ENCODE measurements at regions not wholly inside any gene's neighbourhood (a gene's known extent, or its start where the extent isn't known, plus 50 kb on each side); places are given as distances from the start of the nearest gene placed in this dataset.
"Not testable (repeated sequence)": the region's sequence is repeated elsewhere in the genome, so short reads cannot be mapped to it uniquely, and the experiment has no call there.

GRCh38 chr3:159655202-159655601, 333.4 kb upstream of the IL12A start:
- DNase-seq (ENCODE audit: low spot score), result no peak

DNA sequence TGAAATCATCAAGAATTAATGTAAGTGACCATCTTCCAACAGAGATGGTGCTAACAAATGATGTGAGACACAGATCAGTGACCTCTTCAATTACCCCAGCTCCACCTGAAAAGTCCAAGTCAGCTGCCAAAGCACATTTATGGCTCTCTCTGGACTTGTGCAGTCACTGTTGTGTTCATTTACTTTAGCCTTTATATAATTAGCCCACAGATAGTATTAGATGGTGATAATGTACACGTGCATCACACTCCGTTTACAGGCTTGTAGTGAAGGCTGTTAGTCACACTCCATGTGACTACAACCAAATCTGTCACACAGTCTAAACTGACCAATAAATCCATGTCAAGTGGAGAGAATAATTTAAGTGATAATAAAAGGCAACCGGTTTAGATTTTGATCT, 331.5 kb upstream of the IL12A start:
- no peak for DNase-seq (ENCODE audit: low spot score)

GRCh38 chr3:159657629-159658028, 331.0 kb upstream of the IL12A start:
- DNase-seq (ENCODE audit: low spot score), result no peak

DNA sequence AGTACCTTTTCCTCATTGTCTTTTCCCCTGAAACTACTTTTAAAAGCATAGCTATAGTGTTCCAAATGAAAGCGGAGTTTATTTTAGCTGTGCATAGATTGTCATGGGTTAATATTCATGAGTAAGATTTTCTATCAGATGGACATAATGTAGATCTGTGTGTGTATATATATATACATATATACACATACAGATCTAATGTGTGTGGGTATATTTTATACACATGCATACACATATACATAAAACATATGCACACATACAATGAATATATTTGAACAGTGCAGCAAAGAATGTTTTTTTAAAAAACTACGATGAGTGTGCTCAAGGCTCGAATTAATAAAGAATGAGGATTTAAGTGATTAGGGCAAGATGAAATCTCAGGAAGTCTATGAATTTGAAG, 328.3 kb upstream of the IL12A start:
- no peak for DNase-seq (ENCODE audit: low spot score)

DNA sequence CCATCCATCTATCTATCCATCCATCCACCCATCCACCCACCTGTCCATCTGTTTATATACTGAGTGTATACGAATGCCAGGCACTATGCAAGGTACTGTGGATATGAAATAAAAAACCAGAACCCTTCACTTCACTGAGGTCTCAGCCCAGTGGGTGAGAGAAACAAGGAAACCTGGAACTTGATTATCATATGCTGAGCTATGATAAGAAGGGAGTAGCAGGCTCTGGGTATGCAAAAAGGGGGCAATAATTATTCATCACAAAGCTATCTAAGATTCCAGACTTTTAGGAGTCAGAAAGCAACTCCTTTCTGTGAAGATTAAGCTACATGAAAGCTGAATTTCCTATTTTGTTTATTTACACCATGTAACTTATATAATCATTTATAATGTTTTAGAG, 327.7 kb upstream of the IL12A start:
- DNase-seq (ENCODE audit: low spot score), result no peak

DNA sequence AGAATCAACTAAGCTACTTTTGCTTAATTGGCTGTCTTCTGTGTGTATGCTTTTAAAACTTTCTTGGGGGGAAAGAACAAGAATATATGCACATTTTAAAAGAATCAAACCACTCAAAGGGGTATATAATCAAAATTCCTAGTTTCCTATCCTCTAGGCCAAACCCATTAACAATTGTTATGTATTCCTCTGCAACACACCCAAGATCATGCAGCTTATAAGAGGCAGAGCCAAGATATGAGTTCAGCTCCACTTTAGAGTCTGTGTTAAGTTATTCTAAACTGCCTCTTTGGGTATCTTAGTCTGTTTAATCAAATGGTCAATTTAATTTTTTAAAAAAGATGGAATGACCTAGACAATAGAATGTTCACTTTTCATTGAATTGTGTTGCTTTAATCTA, 326.1 kb upstream of the IL12A start:
- DNase-seq (ENCODE audit: low spot score), result no peak

GRCh38 chr3:159664006-159664405, 324.6 kb upstream of the IL12A start:
- DNase-seq (ENCODE audit: low spot score), result no peak

DNA sequence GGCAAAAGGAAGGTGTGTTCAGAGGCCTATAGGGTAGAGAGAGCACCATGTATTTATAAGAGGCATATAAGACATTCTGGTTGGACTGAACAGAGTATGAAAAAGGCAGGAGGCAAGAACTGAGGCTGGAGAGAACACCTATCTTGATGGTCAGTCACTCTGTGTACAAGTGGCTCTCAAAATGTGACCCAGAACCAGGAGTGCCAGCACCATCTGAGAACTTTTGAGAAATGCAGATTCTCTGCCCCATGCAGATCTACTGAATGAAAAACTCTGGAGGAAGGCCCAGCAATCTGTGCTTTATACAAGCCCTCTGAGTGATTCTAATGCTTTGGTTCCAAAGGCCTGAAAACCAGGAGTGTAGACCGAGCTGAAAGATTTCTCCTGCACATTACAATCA, 324.0 kb upstream of the IL12A start:
- no peak for DNase-seq (ENCODE audit: low spot score)

DNA sequence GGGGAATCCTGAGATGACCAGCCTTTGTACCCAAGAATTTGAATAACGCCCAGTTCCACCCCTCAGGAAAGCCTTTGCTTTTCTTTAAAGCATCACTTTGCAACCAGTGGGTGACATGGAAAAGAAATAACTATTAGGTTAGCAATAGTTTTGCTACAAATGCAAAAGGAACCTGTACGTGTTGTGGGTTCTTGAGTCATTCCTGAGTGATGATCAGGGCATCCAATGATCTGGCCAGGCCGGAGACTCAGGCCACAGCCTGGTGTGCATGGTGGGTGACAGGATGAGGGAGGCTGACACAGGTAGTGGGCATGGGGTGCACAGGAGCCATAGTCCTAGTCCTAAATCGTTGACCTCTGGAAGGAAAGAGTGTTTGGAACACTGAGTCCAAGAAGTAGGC, 321.4 kb upstream of the IL12A start:
- DNase-seq (ENCODE audit: low spot score), result no peak

- no peak for DNase-seq (ENCODE audit: low spot score)
Observed at GRCh38 chr3:159668461-159668860, 320.2 kb upstream of the IL12A start.

DNA sequence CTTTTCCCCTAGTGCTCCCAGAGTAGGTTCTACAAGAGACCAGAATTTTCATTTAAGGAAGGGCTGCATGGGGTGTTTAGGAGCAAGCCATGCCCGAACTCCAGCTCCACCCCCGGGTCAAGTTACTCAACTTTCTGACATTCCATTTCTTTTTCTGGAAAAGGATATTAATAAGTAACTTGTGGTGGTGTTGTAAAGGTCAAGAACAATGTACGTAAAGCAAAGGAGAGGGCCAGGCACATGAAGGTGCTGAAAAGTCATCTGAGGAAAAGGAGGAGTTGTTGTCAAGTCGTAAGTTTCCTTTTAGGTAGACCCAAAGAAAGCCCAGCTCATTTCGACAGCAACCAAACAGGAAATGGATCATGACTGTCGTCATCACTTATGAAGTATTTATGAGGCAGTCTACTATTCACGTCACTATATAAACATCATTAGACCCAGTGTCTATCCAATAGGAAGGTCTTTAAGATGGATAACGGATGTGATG, 319.6 kb upstream of the IL12A start:
- no peak for DNase-seq (ENCODE audit: low spot score)

DNA sequence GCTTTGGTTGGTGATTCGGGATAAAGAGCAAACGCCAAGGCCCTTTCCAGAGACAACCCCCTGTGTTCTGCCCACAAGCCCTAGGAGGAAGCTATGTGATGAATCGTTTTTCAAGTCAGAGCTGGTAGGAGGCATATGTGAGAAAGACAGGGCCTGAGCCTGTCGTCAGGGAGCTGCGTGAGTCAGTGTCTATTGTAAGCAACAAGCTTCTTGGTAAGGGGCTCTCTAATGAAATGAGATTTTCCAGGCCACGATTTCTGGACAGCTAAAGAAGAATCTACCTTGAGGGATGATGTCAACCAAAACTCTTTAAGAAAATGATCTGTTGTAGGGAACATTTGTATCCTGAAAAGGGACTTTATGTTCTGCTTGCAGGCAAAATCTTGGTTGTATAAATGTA, 318.9 kb upstream of the IL12A start:
- no peak for DNase-seq (ENCODE audit: low spot score)

- no peak for DNase-seq (ENCODE audit: low spot score)
Observed at GRCh38 chr3:159672728-159673688, 315.6 kb upstream of the IL12A start.

GRCh38 chr3:159674583-159674982, 314.1 kb upstream of the IL12A start:
- no peak for DNase-seq (ENCODE audit: low spot score)

GRCh38 chr3:159675285-159675684, 313.4 kb upstream of the IL12A start:
- no peak for DNase-seq (ENCODE audit: low spot score)

GRCh38 chr3:159679900-159680299, 308.7 kb upstream of the IL12A start:
- DNase-seq (ENCODE audit: low spot score), result no peak

DNA sequence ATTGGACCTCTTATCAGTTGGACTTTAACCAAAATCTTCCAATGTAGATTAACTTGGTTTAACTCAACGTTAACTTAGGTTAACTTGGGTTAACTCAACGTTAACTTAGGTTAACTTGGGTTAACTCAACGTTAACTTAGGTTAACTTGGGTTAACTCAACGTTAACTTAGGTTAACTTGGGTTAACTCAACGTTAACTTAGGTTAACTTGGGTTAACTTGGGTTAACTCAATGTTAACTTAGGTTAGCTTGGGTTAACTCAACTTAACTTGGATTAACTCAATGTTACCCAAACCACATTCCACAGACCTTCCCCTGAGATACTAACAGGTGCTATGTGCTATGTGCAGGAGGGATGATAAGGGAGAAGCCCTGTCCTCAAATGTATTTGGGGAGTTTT, 306.9 kb upstream of the IL12A start:
- not testable (repeated sequence) for DNase-seq (ENCODE audit: low spot score)

DNA sequence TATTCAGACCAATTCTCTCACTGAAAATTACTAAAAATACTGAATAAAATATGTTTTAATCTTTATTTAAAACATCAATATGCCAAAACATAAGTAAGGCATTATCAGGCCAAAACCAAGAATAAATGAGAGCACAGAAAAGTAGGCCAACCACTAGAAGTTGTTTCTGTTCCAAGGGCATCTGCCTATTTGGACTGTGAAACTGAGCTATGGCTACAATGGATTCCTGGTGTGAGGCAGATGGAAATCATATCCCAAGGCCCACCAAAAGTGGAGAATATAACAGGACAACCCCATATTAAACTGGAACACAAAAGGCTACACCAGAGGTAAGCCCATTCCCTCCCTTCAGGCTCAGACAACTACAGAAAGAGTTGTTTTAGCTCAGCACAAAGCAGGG, 302.8 kb upstream of the IL12A start:
- DNase-seq (ENCODE audit: low spot score), result no peak

- DNase-seq (ENCODE audit: low spot score), result no peak
Observed at GRCh38 chr3:159693226-159693625, 295.4 kb upstream of the IL12A start.

GRCh38 chr3:159711560-159712333, 276.9 kb upstream of the IL12A start:
- DNase-seq (ENCODE audit: low spot score), result no peak

GRCh38 chr3:159721324-159721723, 267.3 kb upstream of the IL12A start:
- DNase-seq (ENCODE audit: low spot score), result no peak

DNA sequence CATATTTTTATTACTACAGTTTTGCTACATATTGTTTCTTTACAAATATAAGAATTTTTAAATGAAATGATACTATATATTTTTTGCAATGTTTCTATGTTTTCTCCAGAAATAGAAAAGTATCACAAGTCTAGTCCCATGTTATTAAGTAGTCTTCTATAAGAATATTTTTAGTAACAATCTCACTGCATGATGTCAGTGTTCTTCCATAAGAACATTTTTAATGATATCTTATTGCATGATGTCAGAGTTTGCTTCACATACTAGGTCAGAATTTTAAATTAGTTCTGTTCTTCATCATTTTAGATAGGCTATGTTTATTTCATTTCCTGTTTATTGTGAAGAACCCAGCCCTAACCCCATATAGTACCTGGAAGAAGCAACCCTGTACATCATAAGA, 265.3 kb upstream of the IL12A start:
- no peak for DNase-seq (ENCODE audit: low spot score)

GRCh38 chr3:159724627-159725026, 264.0 kb upstream of the IL12A start:
- DNase-seq (ENCODE audit: low spot score), result no peak

Data from CD4-positive, alpha-beta T cell treated with Interleukin-15 for 4 hours (primary cell).